GM12892 (cell line): ENCODE measurements at regions not wholly inside any gene's neighbourhood (a gene's known extent, or its start where the extent isn't known, plus 50 kb on each side); places are given as distances from the start of the nearest gene placed in this dataset.
"Not testable (repeated sequence)": the region's sequence is repeated elsewhere in the genome, so short reads cannot be mapped to it uniquely, and the experiment has no call there.

ENCODE experiments used
- DNase-seq: peaks from one replicate; pipeline ENCODE4 v3.0.0; 2011; ENCODE audit not compliant: insufficient read length
- FAIRE-seq: peaks from 2 replicates; lab custom pipeline; 2011; peaks lifted over from hg19 to GRCh38; lab: Jason Lieb, UNC
- POLR2A ChIP-seq: IDR thresholded peaks from 2 replicates; pipeline ENCODE4 v1.6.1; 2011; ENCODE audit warnings: low read depth, low read length, control low read depth
- POLR2AphosphoS5 ChIP-seq: IDR thresholded peaks from 2 replicates; pipeline ENCODE4 v1.6.1; 2011; ENCODE audit warnings: low read depth, low read length, control low read depth

GRCh38 chr1:120357046-120357445 lies 57.8 kb upstream of the NBPF8 start:
- DNase-seq, FAIRE-seq: not testable (repeated sequence)

GRCh38 chr1:120356170-120356569 lies 58.7 kb upstream of the NBPF8 start:
- FAIRE-seq, DNase-seq: not testable (repeated sequence)

- FAIRE-seq, DNase-seq: not testable (repeated sequence)
- TF ChIP-seq POLR2A (peak; percentile 83), POLR2AphosphoS5 (peak; percentile 92)
These were observed 60.1 kb upstream of the NBPF8 start for GRCh38 chr1:120354618-120355184.

GRCh38 chr1:120342231-120343073 lies 72.4 kb upstream of the NBPF8 start:
- FAIRE-seq, DNase-seq: not testable (repeated sequence)

GRCh38 chr1:120341756-120342155 lies 73.1 kb upstream of the NBPF8 start:
- FAIRE-seq, DNase-seq: not testable (repeated sequence)

- DNase-seq, FAIRE-seq: not testable (repeated sequence)
These were observed 73.7 kb upstream of the NBPF8 start for GRCh38 chr1:120340838-120341751.

- FAIRE-seq, DNase-seq: not testable (repeated sequence)
These were observed 99.1 kb upstream of the NBPF8 start for GRCh38 chr1:120315738-120316137.

GRCh38 chr1:120311930-120312329 lies 102.9 kb upstream of the NBPF8 start:
- FAIRE-seq, DNase-seq: not testable (repeated sequence)

- not testable (repeated sequence) for DNase-seq, FAIRE-seq
These were observed 105.8 kb upstream of the NBPF8 start for GRCh38 chr1:120308940-120309578.

- not testable (repeated sequence) for DNase-seq
These were observed 109.8 kb upstream of the NBPF8 start for GRCh38 chr1:120305046-120305445.

GRCh38 chr1:120304341-120304740 lies 110.5 kb upstream of the NBPF8 start:
- DNase-seq, FAIRE-seq: not testable (repeated sequence)

More at GRCh38 chr1:120305046-120305445, 109.8 kb upstream of the NBPF8 start:
- not testable (repeated sequence) for FAIRE-seq

- not testable (repeated sequence) for FAIRE-seq, DNase-seq
These were observed 115.3 kb upstream of the NBPF8 start for GRCh38 chr1:120299433-120300057.

- DNase-seq, FAIRE-seq: not testable (repeated sequence)
These were observed 116.3 kb upstream of the NBPF8 start for GRCh38 chr1:120298487-120298886.

- not testable (repeated sequence) for DNase-seq, FAIRE-seq
These were observed 117.4 kb upstream of the NBPF8 start for GRCh38 chr1:120297345-120297953.

GRCh38 chr1:120290105-120290504 lies 113.8 kb upstream of the SEC22B start:
- DNase-seq, FAIRE-seq: not testable (repeated sequence)

GRCh38 chr1:120289601-120290074 lies 113.3 kb upstream of the SEC22B start:
- not testable (repeated sequence) for DNase-seq, FAIRE-seq

- not testable (repeated sequence) for DNase-seq, FAIRE-seq
These were observed 112.7 kb upstream of the SEC22B start for GRCh38 chr1:120288814-120289600.
